Tibial artery (tissue), 4 donors: ENCODE measurements at regions not wholly inside any gene's neighbourhood (a gene's known extent, or its start where the extent isn't known, plus 50 kb on each side); places are given as distances from the start of the nearest gene placed in this dataset.

Experiments
- DNase-seq, 2 donors: peaks; one replicate each; pipeline ENCODE4 v3.0.0-alpha.2; 2019
- H3K27ac ChIP-seq, 2 donors: fragments of 200-600 bp; sonication (generic) in 1 of 2; 1 replicate in 1 of 2; 2 replicates in 1 of 2; pipeline ENCODE4 v1.5.1; 2018 to 2019; ENCODE audit warnings: mild to moderate bottlenecking in 1 of 2
- H3K27me3 ChIP-seq, 2 donors: fragments of 200-600 bp; sonication (generic) in 1 of 2; one replicate each; pipeline versions ENCODE4 v1.5.1 to v1.6.0; 2016 to 2019
- H3K36me3 ChIP-seq, 3 donors: fragments of 200-600 bp; sonication (generic) in 2 of 3; one replicate each; pipeline ENCODE4 v1.5.1; 2016 to 2019; ENCODE audit warnings: mild to moderate bottlenecking in 2 of 3
- H3K4me1 ChIP-seq, 4 donors: fragments of 200-600 bp; sonication (generic) in 2 of 4; 1 replicate in 3 of 4; 2 replicates in 1 of 4; pipeline ENCODE4 v1.5.1; 2016 to 2019
- H3K4me3 ChIP-seq, 2 donors: fragments of 200-600 bp; sonication (generic) in 1 of 2; 1 replicate in 1 of 2; 2 replicates in 1 of 2; pipeline ENCODE4 v1.5.1; 2018 to 2019; ENCODE audit warnings: mild to moderate bottlenecking in 2 of 2
- H3K9me3 ChIP-seq, 3 donors: fragments of 200-600 bp; sonication (generic) in 1 of 3; one replicate each; pipeline ENCODE4 v1.5.1; 2016 to 2019
- CTCF ChIP-seq, 2 experiments: fragments of 200-600 bp in 1 of 2; fragments of 450-650 bp in 1 of 2; IDR thresholded peaks; one replicate each; pipeline ENCODE4 v1.5.1; 2017 to 2019; ENCODE audit warnings: antibody characterized with exemption in 2 of 2, mild to moderate bottlenecking in 1 of 2, moderate library complexity in 1 of 2
- intact Hi-C: fragments of 100-400 bp; cut with DNase I; formaldehyde crosslinking; loops from one replicate; pipeline ENCODE4 v1.15.0; 2023; ENCODE audit warnings: low total_unique reads

- no peak for DNase-seq
- Histone ChIP-seq H3K36me3 (no peaks in the 10 kb centered on the region), H3K27me3 (peaks cover 0 to 18% of the 10 kb centered on the region in 2 donors), H3K27ac (no peak overlapping the region), H3K4me3 (no peak overlapping the region), H3K9me3 (no peaks in the 10 kb centered on the region), H3K4me1 (no peaks in the 10 kb centered on the region)
- TF ChIP-seq CTCF (IDR thresholded peaks at IDR 0.05): no peak
- intact Hi-C loops: no loop called here
These were observed 578.5 kb downstream of the TBC1D22A start for GRCh38 chr22:47340851-47341436.

GRCh38 chr22:47337161-47337621 is 574.7 kb downstream of the TBC1D22A start:
- peaks cover 0 to 6% of the 10 kb centered on the region in 2 donors for H3K27me3 ChIP-seq
- H3K36me3 ChIP-seq: no peaks in the 10 kb centered on the region
- no peaks in the 10 kb centered on the region for H3K4me1 ChIP-seq
- intact Hi-C loops: no loop called here
- H3K4me3 ChIP-seq: no peak overlapping the region
- TF ChIP-seq CTCF (IDR thresholded peaks at IDR 0.05): no peak
- no peak overlapping the region for H3K27ac ChIP-seq
- H3K9me3 ChIP-seq: peaks cover 0 to 11% (median 6%) of the 10 kb centered on the region in 3 donors
- no peak for DNase-seq

GRCh38 chr22:47335958-47336357 is 573.5 kb downstream of the TBC1D22A start:
- intact Hi-C loops: no loop called here
- H3K4me1 ChIP-seq: no peaks in the 10 kb centered on the region
- TF ChIP-seq CTCF (IDR thresholded peaks at IDR 0.05): no peak
- no peak overlapping the region for H3K4me3 ChIP-seq
- no peaks in the 10 kb centered on the region for H3K36me3 ChIP-seq
- peaks cover 0 to 2% of the 10 kb centered on the region in 2 donors for H3K27me3 ChIP-seq
- H3K9me3 ChIP-seq: peaks cover 0 to 11% (median 6%) of the 10 kb centered on the region in 3 donors
- no peak overlapping the region for H3K27ac ChIP-seq
- no peak for DNase-seq

GRCh38 chr22:47335460-47335859 is 573.0 kb downstream of the TBC1D22A start:
- Histone ChIP-seq H3K36me3 (no peaks in the 10 kb centered on the region), H3K9me3 (peaks cover 0 to 11% (median 6%) of the 10 kb centered on the region in 3 donors), H3K27ac (no peak overlapping the region), H3K4me3 (no peak overlapping the region), H3K4me1 (no peaks in the 10 kb centered on the region), H3K27me3 (peaks cover 0 to 4% of the 10 kb centered on the region in 2 donors)
- no peak for TF ChIP-seq CTCF (IDR thresholded peaks at IDR 0.05)
- intact Hi-C loops: no loop called here
- no peak for DNase-seq

- no peak for TF ChIP-seq CTCF (IDR thresholded peaks at IDR 0.05)
- Histone ChIP-seq H3K9me3 (peaks cover 0 to 11% (median 6%) of the 10 kb centered on the region in 3 donors), H3K27me3 (peaks cover 0 to 7% of the 10 kb centered on the region in 2 donors), H3K4me1 (no peaks in the 10 kb centered on the region), H3K36me3 (no peaks in the 10 kb centered on the region), H3K4me3 (no peak overlapping the region), H3K27ac (no peak overlapping the region)
- intact Hi-C loops: no loop called here
- DNase-seq: no peak
These were observed 572.2 kb downstream of the TBC1D22A start for GRCh38 chr22:47334601-47335000.
